ENCODE measurements at regions not wholly inside any gene's neighbourhood (a gene's known extent, or its start where the extent isn't known, plus 50 kb on each side); places are given as distances from the start of the nearest gene placed in this dataset.
"Not testable (repeated sequence)": the region's sequence is repeated elsewhere in the genome, so short reads cannot be mapped to it uniquely, and the experiment has no call there.

- not testable (repeated sequence) for DNase-seq
These were observed 157.4 kb downstream of the CRLF3 start for GRCh38 chr17:30666838-30667656.

GRCh38 chr17:30663727-30664455 is 160.6 kb downstream of the CRLF3 start:
- H3K36me3 ChIP-seq; H3K27ac ChIP-seq; H3K27me3 ChIP-seq; H3K4me3 ChIP-seq; ATAC-seq; H3K4me1 ChIP-seq; intact Hi-C loops (cut with DNase I); DNase-seq; H3K9me3 ChIP-seq: not testable (repeated sequence)

More at GRCh38 chr17:30666838-30667656, 157.4 kb downstream of the CRLF3 start:
- peak; percentile 21 for ATAC-seq
- H3K9me3 ChIP-seq; H3K36me3 ChIP-seq; intact Hi-C loops (cut with DNase I); H3K27ac ChIP-seq; H3K27me3 ChIP-seq; H3K4me1 ChIP-seq: not testable (repeated sequence)
- peak overlapping the region; percentile 45 for H3K4me3 ChIP-seq

- DNase-seq; H3K27me3 ChIP-seq; H3K36me3 ChIP-seq; H3K4me3 ChIP-seq; ATAC-seq; H3K9me3 ChIP-seq; H3K27ac ChIP-seq; intact Hi-C loops (cut with DNase I); H3K4me1 ChIP-seq: not testable (repeated sequence)
These were observed 167.3 kb downstream of the CRLF3 start for GRCh38 chr17:30657148-30657547.

- H3K4me1 ChIP-seq; DNase-seq; H3K27ac ChIP-seq; H3K36me3 ChIP-seq; ATAC-seq; H3K4me3 ChIP-seq; H3K27me3 ChIP-seq; intact Hi-C loops (cut with DNase I); H3K9me3 ChIP-seq: not testable (repeated sequence)
These were observed 171.5 kb downstream of the CRLF3 start for GRCh38 chr17:30653038-30653437.

GRCh38 chr17:30650149-30650548 is 172.9 kb downstream of the GOSR1 start:
- ATAC-seq; H3K4me1 ChIP-seq; H3K36me3 ChIP-seq; H3K4me3 ChIP-seq; H3K9me3 ChIP-seq; intact Hi-C loops (cut with DNase I); H3K27ac ChIP-seq; H3K27me3 ChIP-seq; DNase-seq: not testable (repeated sequence)

DNA sequence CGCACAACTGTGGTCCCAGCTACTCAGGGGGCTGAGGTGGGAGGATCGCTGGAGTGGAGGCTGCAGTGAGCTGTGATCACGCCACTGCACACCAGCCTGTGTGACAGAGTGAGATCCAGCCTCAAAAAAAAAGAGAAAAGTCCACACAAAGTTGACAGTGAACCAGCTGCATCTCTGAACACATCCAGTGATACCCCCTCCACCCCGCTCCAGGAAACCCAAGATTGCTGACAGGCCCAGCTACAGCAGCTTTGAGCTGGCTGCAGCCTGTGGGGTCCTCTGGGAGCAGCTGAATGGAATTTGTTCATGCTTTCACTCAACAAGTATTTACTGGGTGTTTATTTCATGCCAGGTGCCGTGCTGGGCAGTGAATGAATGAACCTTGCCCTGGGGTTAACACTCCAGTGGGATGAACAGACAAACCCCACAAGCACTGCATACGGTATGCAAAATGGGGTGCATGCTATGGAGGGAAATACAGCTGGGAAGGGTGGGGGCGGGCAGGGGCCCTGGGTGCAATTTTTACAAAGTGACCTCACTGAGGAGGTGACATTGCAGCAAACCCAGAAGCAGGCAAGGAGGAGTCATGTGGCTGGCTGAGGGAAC is 170.9 kb downstream of the GOSR1 start:
- intact Hi-C loops (cut with DNase I); ATAC-seq; DNase-seq; H3K4me1 ChIP-seq; H3K36me3 ChIP-seq; H3K9me3 ChIP-seq; H3K4me3 ChIP-seq; H3K27ac ChIP-seq; H3K27me3 ChIP-seq: not testable (repeated sequence)

DNA sequence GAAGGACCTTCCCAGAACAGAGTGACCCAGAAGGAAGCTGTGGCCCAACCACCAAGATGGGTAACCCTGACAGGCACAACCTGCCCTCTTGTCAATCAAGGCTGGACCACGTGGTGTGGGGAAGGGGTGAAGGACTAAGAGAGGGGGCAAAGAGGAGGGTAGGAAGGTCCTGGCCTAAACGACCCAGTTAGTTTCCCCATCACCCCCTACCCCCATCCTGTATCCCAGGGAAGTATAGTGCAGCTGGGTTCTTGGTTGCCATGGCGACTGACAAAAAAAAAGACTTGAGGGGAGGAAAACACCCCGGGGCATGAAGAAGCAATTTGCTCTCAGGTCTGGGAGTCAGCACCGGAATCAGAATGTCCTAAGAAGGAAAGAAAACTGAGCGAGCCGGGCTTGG is 168.7 kb downstream of the GOSR1 start:
- H3K27me3 ChIP-seq; H3K9me3 ChIP-seq; H3K27ac ChIP-seq; H3K4me3 ChIP-seq; intact Hi-C loops (cut with DNase I); H3K36me3 ChIP-seq; ATAC-seq; H3K4me1 ChIP-seq; DNase-seq: not testable (repeated sequence)

GRCh38 chr17:30644713-30645112 is 167.5 kb downstream of the GOSR1 start:
- H3K27me3 ChIP-seq; H3K27ac ChIP-seq; H3K4me3 ChIP-seq; H3K4me1 ChIP-seq; intact Hi-C loops (cut with DNase I); H3K36me3 ChIP-seq; DNase-seq; H3K9me3 ChIP-seq: not testable (repeated sequence)
- peak; percentile 73 for ATAC-seq

- ATAC-seq; H3K27me3 ChIP-seq; H3K4me1 ChIP-seq; DNase-seq; intact Hi-C loops (cut with DNase I); H3K27ac ChIP-seq; H3K4me3 ChIP-seq; H3K36me3 ChIP-seq; H3K9me3 ChIP-seq: not testable (repeated sequence)
These were observed 167.1 kb downstream of the GOSR1 start for GRCh38 chr17:30644287-30644686.

DNA sequence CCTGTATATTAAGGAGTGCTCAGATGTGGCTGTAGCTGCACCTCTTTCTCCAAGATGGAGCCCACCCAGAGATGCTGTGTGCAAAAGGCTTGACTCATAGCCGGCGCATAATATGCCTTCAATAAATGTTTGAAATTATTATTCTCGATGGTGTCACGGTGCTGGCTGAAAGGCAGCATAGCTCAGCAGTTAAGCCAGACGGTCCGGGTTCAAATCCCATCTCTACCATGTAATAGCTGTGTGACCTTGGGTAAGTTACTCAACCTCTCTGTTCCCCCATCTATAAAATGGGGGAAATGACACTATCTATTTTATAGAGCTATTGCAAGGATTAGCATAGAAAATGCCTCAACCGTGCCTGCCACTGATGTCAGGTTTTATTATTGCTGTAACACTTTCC is 164.2 kb downstream of the GOSR1 start:
- H3K4me1 ChIP-seq; ATAC-seq; H3K9me3 ChIP-seq; H3K36me3 ChIP-seq; H3K27ac ChIP-seq; DNase-seq; intact Hi-C loops (cut with DNase I); H3K4me3 ChIP-seq; H3K27me3 ChIP-seq: not testable (repeated sequence)

DNA sequence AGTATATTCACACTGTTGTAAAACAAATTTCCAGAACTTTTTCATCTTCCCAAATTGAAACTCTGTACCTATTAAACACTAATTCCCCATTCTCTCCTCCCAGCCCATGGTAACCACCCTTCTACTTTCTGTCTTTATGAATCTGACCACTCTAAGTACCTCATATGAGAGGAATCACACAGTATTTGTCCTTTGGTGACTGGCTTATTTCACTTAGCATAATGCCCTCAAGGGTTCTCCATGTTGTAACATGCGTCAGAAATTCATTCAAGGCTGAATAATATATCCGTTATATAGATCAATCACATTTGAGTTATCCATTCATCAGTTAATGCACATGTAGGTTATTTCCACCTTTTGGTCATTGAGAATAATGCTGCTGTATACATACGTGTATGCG is 162.2 kb downstream of the GOSR1 start:
- H3K27ac ChIP-seq; DNase-seq; intact Hi-C loops (cut with DNase I); H3K4me3 ChIP-seq; H3K4me1 ChIP-seq; H3K9me3 ChIP-seq; H3K36me3 ChIP-seq; H3K27me3 ChIP-seq; ATAC-seq: not testable (repeated sequence)

- DNase-seq; H3K27ac ChIP-seq; H3K9me3 ChIP-seq; H3K4me1 ChIP-seq; H3K36me3 ChIP-seq; H3K27me3 ChIP-seq; intact Hi-C loops (cut with DNase I); ATAC-seq; H3K4me3 ChIP-seq: not testable (repeated sequence)
These were observed 161.8 kb downstream of the GOSR1 start for GRCh38 chr17:30638968-30639367.

GRCh38 chr17:30631651-30632050 is 154.4 kb downstream of the GOSR1 start:
- H3K4me1 ChIP-seq; ATAC-seq; intact Hi-C loops (cut with DNase I); H3K27ac ChIP-seq; H3K4me3 ChIP-seq; DNase-seq; H3K27me3 ChIP-seq; H3K9me3 ChIP-seq: not testable (repeated sequence)
- H3K36me3 ChIP-seq, result peaks cover 10% of the 10 kb centered on the region

DNA sequence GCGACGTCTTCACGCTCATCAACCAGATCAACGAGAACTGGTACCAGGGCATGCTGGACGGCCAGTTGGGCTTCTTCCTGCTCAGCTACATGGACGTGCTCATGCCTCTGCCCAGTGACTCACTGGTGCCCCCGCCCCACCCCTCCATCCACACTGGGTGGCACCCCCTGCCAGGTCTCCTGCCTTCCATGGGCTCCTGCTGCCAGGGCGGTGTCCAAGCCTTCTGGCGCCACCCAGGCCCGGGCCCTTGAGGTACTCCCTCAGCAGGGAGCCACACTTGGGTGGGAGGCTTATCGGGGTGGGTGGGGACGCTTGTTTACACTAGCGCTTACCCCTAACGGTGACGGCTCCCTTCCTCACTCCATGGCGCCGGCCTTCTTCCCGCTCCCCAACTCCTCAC is 148.2 kb downstream of the GOSR1 start:
- H3K36me3 ChIP-seq, result peaks cover 12% of the 10 kb centered on the region
- H3K4me3 ChIP-seq; intact Hi-C loops (cut with DNase I); H3K27me3 ChIP-seq; DNase-seq; H3K4me1 ChIP-seq; H3K27ac ChIP-seq; H3K9me3 ChIP-seq: not testable (repeated sequence)
- peak; percentile 27 for ATAC-seq

All from upper lobe of right lung (tissue), 1 donor.